Lung (tissue), 11 donors: ENCODE measurements at regions not wholly inside any gene's neighbourhood (a gene's known extent, or its start where the extent isn't known, plus 50 kb on each side); places are given as distances from the start of the nearest gene placed in this dataset.

Experiments
- ATAC-seq: fragments of 200-7000 bp; cut with Tn5 transposase; one replicate; pipeline ENCODE4 v1.9.1; 2020; ENCODE audit warnings: moderate number of reproducible peaks; ENCODE audit not compliant: insufficient read depth, low FRiP score
- DNase-seq, 3 donors: peaks; one replicate each; pipeline ENCODE4 v3.0.0-alpha.2; 2013 to 2017
- H3K27ac ChIP-seq, 2 donors: one replicate each; pipeline ENCODE4 v1.5.1; 2013; ENCODE audit warnings: mild to moderate bottlenecking in 2 of 2, moderate library complexity in 2 of 2, control low read depth in 1 of 2, inconsistent platforms in 1 of 2, low read depth in 1 of 2, low read length in 1 of 2
- H3K27me3 ChIP-seq, 3 donors: one replicate each; pipeline ENCODE4 v1.5.1; 2013; ENCODE audit warnings: low read length in 2 of 3; ENCODE audit not compliant: control insufficient read depth in 3 of 3, insufficient read depth in 3 of 3
- H3K36me3 ChIP-seq, 4 donors: one replicate each; pipeline ENCODE4 v1.5.1; 2013; ENCODE audit warnings: low read length in 4 of 4, mild to moderate bottlenecking in 1 of 4, moderate library complexity in 1 of 4; ENCODE audit not compliant: control insufficient read depth in 4 of 4, insufficient read depth in 4 of 4
- H3K4me1 ChIP-seq, 5 donors: one replicate each; pipeline ENCODE4 v1.5.1; 2013; ENCODE audit warnings: low read length in 5 of 5, mild to moderate bottlenecking in 2 of 5, moderate library complexity in 1 of 5; ENCODE audit not compliant: control insufficient read depth in 5 of 5, insufficient read depth in 5 of 5
- H3K4me3 ChIP-seq: one replicate; pipeline ENCODE4 v1.5.1; 2013; ENCODE audit warnings: mild to moderate bottlenecking, control low read depth, moderate library complexity
- H3K9ac ChIP-seq, 2 donors: one replicate each; pipeline ENCODE4 v1.5.1; 2013; ENCODE audit warnings: low read length in 2 of 2, control low read depth in 1 of 2; ENCODE audit not compliant: insufficient read depth in 1 of 2
- H3K9me3 ChIP-seq, 4 donors: one replicate each; pipeline ENCODE4 v1.5.1; 2013; ENCODE audit warnings: low read length in 3 of 4, mild to moderate bottlenecking in 1 of 4, moderate library complexity in 1 of 4; ENCODE audit not compliant: control insufficient read depth in 4 of 4, insufficient read depth in 3 of 4
- WGBS, 2 donors: extraction: QIAGEN DNeasy Blood & Tissue Kit; methylation state at CpG; one replicate each; pipeline ENCODE4 v1.1.7; 2013; 5-methylcytosine and 5-hydroxymethylcytosine counted together
- TF ChIP-seq, protein P1 (sequence below): IDR thresholded peaks from 2 replicates; pipeline ENCODE4 v1.5.1; 2012; ENCODE audit warnings: mild to moderate bottlenecking; ENCODE audit errors: control extremely low read depth, extremely low read depth
- donor health status: control.
- donor health status: control.
- donor health status: Bipolar disorder and iron deficiency.
- donor health status: healthy.
- donor health status: DM: yes; HTN: yes; CAD: no.

GRCh38 chr6:119506631-119507174 lies 157.1 kb upstream of the MAN1A1 start:
- DNase-seq (no peak), ATAC-seq (no peak)
- H3K27me3 ChIP-seq = no peaks in the 10 kb centered on the region
- no peaks in the 10 kb centered on the region for H3K9me3 ChIP-seq
- no peaks in the 10 kb centered on the region for H3K36me3 ChIP-seq
- H3K4me3 ChIP-seq = no peak overlapping the region
- TF ChIP-seq, protein P1, sequence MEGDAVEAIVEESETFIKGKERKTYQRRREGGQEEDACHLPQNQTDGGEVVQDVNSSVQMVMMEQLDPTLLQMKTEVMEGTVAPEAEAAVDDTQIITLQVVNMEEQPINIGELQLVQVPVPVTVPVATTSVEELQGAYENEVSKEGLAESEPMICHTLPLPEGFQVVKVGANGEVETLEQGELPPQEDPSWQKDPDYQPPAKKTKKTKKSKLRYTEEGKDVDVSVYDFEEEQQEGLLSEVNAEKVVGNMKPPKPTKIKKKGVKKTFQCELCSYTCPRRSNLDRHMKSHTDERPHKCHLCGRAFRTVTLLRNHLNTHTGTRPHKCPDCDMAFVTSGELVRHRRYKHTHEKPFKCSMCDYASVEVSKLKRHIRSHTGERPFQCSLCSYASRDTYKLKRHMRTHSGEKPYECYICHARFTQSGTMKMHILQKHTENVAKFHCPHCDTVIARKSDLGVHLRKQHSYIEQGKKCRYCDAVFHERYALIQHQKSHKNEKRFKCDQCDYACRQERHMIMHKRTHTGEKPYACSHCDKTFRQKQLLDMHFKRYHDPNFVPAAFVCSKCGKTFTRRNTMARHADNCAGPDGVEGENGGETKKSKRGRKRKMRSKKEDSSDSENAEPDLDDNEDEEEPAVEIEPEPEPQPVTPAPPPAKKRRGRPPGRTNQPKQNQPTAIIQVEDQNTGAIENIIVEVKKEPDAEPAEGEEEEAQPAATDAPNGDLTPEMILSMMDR = no peak
- no peaks in the 10 kb centered on the region for H3K4me1 ChIP-seq
- no peak overlapping the region for H3K9ac ChIP-seq
- no peak overlapping the region for H3K27ac ChIP-seq

- DNase-seq (no peak), ATAC-seq (no peak)
- H3K36me3 ChIP-seq = no peaks in the 10 kb centered on the region
- H3K27me3 ChIP-seq = no peaks in the 10 kb centered on the region
- H3K4me1 ChIP-seq = no peaks in the 10 kb centered on the region
- WGBS, 2 donors = 58 to 69% methylated on average over 4 of the region's 4 CpGs
- no peaks in the 10 kb centered on the region for H3K9me3 ChIP-seq
- no peak overlapping the region for H3K4me3 ChIP-seq
- no peak overlapping the region for H3K27ac ChIP-seq
- H3K9ac ChIP-seq = no peak overlapping the region
- TF ChIP-seq, protein P1 = no peak
Observed at GRCh38 chr6:119501798-119502483, 152.4 kb upstream of the MAN1A1 start.

- H3K9ac ChIP-seq = no peak overlapping the region
- H3K27ac ChIP-seq = no peak overlapping the region
- DNase-seq (no peak), ATAC-seq (no peak)
- WGBS, 2 donors = 96 to 99% methylated on average over 1 of the region's 1 CpG
- H3K4me3 ChIP-seq = no peak overlapping the region
- no peaks in the 10 kb centered on the region for H3K9me3 ChIP-seq
- H3K27me3 ChIP-seq = no peaks in the 10 kb centered on the region
- H3K4me1 ChIP-seq = no peaks in the 10 kb centered on the region
- TF ChIP-seq, protein P1 = no peak
- no peaks in the 10 kb centered on the region for H3K36me3 ChIP-seq
Observed at GRCh38 chr6:119499797-119500196, 150.2 kb upstream of the MAN1A1 start.
